ENCODE measurements at regions not wholly inside any gene's neighbourhood (a gene's known extent, or its start where the extent isn't known, plus 50 kb on each side); places are given as distances from the start of the nearest gene placed in this dataset.

- no peak overlapping the region for H3K27ac ChIP-seq
- TF ChIP-seq, protein P1, sequence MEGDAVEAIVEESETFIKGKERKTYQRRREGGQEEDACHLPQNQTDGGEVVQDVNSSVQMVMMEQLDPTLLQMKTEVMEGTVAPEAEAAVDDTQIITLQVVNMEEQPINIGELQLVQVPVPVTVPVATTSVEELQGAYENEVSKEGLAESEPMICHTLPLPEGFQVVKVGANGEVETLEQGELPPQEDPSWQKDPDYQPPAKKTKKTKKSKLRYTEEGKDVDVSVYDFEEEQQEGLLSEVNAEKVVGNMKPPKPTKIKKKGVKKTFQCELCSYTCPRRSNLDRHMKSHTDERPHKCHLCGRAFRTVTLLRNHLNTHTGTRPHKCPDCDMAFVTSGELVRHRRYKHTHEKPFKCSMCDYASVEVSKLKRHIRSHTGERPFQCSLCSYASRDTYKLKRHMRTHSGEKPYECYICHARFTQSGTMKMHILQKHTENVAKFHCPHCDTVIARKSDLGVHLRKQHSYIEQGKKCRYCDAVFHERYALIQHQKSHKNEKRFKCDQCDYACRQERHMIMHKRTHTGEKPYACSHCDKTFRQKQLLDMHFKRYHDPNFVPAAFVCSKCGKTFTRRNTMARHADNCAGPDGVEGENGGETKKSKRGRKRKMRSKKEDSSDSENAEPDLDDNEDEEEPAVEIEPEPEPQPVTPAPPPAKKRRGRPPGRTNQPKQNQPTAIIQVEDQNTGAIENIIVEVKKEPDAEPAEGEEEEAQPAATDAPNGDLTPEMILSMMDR (conservative IDR thresholded peaks at IDR 0.05) = no peak
These were observed 541.4 kb downstream of the TRIML1 start for GRCh38 chr4:188680667-188681063.

DNA sequence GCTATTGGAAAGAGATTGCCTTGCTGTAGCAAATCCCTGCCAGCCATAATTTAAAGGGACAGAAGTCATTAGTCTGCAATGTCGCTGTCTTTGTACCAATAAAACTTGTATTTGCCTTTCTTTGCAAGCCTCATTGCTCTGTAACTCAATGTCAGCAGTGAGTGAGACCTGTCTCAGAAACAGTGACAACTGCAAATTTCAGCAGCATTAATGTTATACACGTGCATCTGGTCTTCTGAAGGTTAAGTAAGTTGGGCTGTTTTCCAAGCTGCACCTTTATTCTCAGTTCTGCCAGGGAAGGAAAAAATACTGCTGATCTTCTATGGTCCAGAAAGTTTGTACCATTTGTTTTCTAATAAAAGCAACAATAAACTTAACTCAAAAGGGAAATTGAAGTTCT is 543.1 kb downstream of the TRIML1 start:
- TF ChIP-seq, protein P1 (conservative IDR thresholded peaks at IDR 0.05) = no peak
- no peak overlapping the region for H3K27ac ChIP-seq

DNA sequence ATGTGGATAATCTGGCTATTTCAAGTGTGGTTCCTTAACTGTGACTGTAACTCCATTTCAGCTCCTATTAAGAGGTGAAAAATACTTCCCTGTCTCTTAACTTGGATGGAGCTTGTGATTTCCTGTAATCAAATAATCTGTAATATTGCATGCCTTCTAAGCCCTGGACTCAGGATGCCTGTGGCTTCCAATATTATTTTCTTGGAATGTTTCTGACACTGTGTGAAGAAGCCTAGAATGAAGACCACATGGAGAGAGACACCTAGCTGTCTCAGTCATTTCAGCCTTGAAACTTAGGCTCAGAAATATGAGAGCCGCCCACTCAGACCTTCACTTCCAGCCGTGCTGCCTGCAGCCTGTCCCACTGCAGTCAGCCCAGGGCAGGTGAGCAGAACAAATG is 544.3 kb downstream of the TRIML1 start:
- no peak overlapping the region for H3K27ac ChIP-seq
- TF ChIP-seq, protein P1 (conservative IDR thresholded peaks at IDR 0.05) = no peak

DNA sequence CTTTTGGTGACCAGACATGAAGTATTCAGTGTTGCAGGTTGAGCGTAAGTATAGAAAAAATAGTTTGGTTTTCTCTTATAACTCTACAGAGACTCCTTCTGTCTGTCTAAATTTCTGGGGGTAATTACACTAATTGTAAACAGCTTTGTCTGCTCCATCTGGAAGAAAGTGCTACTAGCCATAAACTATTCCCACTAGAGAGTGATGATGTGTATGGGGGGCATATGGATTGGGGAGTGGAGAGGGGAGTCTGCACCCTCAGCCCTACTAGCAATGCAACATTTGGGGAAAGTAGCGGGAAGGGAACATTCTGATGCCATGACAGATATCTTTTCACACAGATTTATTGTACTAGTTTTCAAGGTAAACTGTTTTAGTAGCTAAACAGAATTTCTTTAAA is 549.7 kb downstream of the TRIML1 start:
- no peak overlapping the region for H3K27ac ChIP-seq
- TF ChIP-seq, protein P1 (conservative IDR thresholded peaks at IDR 0.05) = no peak

GRCh38 chr4:188691811-188692210 is 552.6 kb downstream of the TRIML1 start:
- TF ChIP-seq, protein P1 (conservative IDR thresholded peaks at IDR 0.05) = no peak
- H3K27ac ChIP-seq = no peak overlapping the region

- TF ChIP-seq, protein P1 (conservative IDR thresholded peaks at IDR 0.05) = no peak
- H3K27ac ChIP-seq = no peak overlapping the region
These were observed 556.0 kb downstream of the TRIML1 start for GRCh38 chr4:188695261-188695660.

DNA sequence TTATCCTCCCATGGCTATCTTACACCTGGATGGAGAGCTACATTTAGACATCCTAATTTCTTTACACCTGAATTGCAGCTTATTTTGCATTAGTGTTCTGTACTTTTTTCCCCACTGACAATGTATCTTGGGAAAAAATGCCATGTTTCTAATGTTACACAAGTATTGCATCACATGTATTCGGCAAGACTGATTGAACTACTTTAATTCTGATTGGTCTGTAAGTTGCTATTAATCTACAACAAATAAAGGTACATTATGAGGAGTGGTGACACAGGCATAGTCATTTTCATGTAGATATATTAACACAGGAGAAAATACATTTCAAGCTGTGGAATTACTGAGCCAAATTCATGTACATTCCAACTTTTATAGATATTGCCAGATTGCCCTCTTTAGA is 558.0 kb downstream of the TRIML1 start:
- TF ChIP-seq, protein P1 (conservative IDR thresholded peaks at IDR 0.05) = no peak
- no peak overlapping the region for H3K27ac ChIP-seq

GRCh38 chr4:188701952-188702351 is 562.7 kb downstream of the TRIML1 start:
- TF ChIP-seq, protein P1 (conservative IDR thresholded peaks at IDR 0.05) = no peak
- no peak overlapping the region for H3K27ac ChIP-seq

Measured in VCaP (cell line).